ENCODE measurements at regions not wholly inside any gene's neighbourhood (a gene's known extent, or its start where the extent isn't known, plus 50 kb on each side); places are given as distances from the start of the nearest gene placed in this dataset.

DNA sequence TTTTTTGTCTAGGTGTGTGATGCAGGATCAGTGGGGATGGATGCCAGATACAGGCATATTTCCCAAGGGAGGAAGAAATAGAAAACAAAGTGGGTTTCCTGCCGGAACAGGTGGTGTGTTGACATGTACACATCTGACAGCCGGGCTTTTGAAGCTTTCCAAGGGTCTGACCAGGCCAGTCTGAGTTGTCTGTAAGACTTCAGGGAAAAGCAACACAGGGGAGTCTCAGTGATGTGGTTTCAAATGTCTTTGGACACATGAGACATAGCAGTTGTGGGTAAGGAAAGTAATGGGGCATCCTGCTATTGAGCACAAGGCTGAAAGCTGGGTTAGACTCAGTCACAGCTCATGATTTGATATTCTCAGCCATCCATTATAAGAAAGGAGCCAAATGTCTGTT, 274.9 kb downstream of the PIK3R1 start:
- no peak for DNase-seq

DNA sequence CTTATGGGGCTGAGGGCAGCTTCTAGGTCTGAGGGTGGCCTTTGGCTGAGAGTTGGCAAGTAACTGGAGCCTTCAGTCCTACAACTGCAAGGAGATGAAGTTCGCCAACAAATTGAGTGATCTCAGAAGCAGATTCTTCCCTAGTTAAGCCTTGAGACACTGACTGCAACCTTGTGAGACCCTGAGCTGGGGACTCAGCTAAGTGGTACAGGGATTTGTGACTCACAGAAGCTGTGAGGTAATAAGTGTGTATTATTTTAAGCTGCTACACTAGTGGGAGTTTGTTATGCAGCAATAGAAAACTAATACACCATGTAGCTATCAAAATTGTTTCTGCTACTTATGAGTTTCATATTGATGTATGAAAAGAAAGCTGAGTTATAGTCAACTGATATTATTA, 279.2 kb downstream of the PIK3R1 start:
- no peak for DNase-seq

DNA sequence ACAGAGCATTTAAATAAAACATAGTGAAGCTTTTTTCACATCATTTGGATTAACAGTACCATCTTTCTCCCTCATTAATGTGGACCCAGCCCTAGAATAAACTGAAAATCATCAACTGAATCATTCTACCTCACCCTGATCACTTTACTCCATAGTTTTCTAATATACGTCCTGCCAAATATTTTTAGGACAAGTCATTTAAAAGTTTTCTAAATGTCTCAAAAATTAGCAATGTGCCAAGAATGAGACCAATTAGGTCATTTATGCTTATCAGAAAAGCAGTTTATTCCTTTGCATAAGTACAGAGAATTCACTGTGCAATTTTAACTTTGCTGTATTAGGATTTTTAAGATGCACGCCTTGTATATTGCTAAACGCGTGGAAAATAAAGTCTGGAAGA, 284.4 kb downstream of the PIK3R1 start:
- no peak for DNase-seq

- DNase-seq: no peak
These were observed 285.3 kb downstream of the PIK3R1 start for GRCh38 chr5:68500813-68501212.

- no peak for DNase-seq
These were observed 287.0 kb downstream of the PIK3R1 start for GRCh38 chr5:68502531-68502930.

DNA sequence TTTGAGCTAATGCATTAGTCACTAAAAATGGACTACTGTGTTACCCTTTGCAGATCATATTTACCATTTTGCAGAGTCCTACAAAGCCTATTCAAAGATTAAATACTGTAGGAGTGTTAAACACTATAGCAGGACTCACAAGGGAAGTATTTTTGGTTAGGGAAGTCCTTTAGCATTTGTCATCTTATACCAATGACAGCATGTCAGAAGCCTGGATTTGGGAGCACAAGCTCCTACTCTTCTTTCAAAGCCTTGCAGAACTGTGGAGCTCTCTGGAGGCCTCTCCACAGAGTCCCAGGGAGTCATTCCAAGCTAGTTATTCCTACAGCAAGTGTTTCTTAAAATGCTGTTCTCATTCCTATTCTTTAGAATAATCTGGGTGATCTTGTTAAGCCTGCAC, 288.8 kb downstream of the PIK3R1 start:
- no peak for DNase-seq

- DNase-seq: no peak
These were observed 290.6 kb downstream of the PIK3R1 start for GRCh38 chr5:68505917-68506860.

- DNase-seq: no peak
These were observed 300.0 kb downstream of the PIK3R1 start for GRCh38 chr5:68515514-68515913.

DNA sequence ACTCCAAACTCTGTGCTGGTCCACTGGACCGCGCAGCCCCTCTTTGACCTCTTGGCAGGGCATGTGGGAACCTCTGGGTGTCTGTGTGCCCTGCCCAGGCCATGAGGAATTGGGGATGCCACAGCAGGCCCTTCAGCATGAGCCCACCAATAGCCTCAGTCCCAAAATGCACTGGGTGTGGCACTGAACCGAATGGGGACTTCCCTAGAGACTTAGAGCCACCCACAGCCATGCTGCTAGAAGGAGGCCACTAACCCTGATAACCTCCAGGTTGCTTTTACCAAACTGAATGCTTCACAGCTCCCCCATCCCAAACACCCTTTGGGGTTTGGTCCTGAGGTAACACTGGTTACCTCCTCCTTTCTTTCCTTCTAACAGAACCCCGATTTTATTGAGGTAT, 302.7 kb downstream of the PIK3R1 start:
- DNase-seq: no peak

- DNase-seq: no peak
These were observed 303.6 kb downstream of the PIK3R1 start for GRCh38 chr5:68519143-68519542.

GRCh38 chr5:68521776-68522175, 306.2 kb downstream of the PIK3R1 start:
- no peak for DNase-seq

- no peak for DNase-seq
These were observed 307.3 kb downstream of the PIK3R1 start for GRCh38 chr5:68522863-68523262.

- no peak for DNase-seq
These were observed 313.3 kb downstream of the PIK3R1 start for GRCh38 chr5:68528821-68529273.

DNA sequence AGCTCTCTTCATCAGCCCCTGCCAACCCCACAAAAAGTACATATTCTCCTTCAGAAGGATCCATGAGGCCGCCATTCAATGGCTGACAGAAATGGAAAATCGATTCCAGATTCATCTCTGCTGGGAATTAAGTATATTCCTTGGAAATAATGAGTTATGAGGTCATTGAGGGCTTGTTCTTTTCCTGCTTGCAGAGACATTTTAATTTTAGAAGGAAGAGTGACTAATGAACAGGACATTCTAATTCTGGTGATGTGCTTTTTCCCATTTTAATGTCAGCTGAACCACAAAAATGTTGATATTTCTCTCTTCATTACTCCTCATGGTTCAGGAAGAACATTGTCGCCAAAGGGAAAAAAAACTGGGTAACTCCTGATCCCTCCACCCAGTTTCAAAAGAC, 314.0 kb downstream of the PIK3R1 start:
- DNase-seq: no peak

DNA sequence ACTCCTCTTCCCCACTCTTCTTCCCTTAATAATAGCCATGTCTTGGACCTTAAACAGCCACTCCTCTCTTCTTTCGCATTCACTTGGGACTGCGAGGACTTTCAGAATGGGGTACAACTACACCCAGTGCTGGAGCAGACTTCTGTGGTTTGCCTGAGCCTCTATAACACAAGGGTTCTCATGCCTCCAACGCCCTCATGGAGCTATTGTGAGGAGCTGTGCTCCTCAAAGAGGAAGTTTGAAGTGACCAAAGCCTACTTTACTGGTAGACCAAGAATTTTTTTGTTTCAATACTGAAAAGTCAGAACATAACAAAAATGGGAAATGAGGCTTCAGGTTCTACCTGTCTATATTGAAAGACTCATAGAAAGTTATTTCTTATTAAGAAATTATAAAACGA, 316.4 kb downstream of the PIK3R1 start:
- no peak for DNase-seq

DNA sequence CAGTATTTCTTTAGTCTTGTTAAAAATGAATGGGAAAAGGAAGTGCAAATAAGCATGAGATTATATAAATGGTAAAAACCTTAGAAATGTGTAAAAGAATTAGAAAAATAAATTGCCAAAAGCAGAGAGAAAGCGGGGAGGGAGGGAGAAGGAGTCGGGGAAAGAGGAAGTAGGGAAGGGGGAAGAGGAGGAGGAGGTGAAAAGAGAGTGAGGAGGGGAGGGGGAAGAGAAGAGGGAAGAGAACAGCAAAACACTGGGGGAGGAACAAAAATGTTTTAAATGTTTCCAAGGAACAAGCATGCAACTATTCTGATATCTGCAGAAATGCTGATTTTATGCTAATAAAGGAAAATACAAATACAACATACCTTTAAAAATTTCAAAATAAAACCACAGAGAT, 317.5 kb downstream of the PIK3R1 start:
- no peak for DNase-seq

- DNase-seq: no peak
These were observed 318.1 kb downstream of the PIK3R1 start for GRCh38 chr5:68533571-68534084.

DNA sequence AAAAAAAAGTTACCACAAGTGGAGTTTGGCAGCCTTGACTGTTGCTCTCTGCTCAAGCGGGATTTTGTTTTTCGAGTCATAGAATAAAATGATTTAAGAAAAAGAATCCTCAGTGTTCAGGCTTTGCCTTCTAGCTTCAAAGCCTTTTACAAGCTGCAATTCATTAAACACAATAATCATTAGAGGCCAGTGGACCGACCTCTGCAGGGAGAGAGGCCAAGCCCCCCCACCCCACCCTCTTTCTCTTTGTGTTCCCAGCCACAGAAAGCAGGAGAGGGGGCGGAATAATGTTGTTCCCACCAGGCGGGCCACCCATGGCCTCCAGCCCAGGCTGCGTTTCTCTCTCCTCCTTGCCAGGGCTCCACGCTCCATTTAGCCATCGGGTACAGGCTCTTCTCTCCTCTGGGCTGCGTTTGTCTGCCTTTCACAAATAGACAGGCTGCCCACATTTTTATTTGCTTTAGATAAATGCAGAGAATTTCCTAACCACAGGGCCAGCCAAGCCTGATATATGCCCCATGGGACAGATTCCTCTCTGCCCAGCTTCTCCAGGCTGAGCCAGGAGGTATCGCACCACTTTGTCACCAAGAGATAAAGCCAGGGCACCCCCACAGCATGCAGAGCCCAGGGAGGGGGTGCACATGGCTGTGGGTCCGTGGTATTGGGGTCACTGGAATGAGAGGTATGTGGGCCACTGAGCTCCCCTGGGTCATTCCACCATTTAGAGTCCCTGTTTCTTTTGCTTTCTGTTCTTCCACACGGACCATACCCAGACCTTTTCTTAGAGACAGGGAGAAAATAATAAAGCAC, 318.8 kb downstream of the PIK3R1 start:
- DNase-seq: no peak

GRCh38 chr5:68534956-68535520, 319.5 kb downstream of the PIK3R1 start:
- DNase-seq: no peak

DNA sequence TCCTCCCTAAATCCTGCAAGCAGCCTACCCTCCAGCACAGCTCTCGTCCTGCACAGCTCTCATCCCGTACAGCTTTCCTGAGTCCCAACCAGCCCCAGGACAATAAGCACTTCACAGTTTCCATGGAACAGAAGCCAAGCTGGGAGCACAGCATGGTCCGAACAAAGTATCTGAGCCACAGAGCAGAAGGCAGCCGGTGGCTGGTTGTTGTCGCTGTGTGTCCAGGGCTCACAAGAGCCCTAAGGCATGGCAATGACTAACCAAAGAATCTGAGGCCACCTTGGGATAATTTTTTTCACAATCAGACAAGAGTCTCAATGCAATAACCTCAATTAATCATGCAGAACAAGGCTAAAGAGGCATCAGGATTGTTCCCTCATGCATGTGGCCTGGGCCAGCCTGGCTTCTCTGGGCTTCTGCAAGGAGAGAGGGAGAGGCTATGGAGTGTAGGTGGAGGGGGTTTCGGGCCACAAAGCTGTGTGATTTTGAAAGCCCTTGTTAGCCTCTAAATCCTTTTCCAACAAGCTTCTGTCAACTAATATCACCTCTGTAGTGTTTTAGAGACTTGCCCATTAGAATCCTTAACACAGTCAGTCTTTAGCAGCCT, 323.4 kb downstream of the PIK3R1 start:
- DNase-seq: no peak

- no peak for DNase-seq
These were observed 325.4 kb downstream of the PIK3R1 start for GRCh38 chr5:68540798-68541590.

DNA sequence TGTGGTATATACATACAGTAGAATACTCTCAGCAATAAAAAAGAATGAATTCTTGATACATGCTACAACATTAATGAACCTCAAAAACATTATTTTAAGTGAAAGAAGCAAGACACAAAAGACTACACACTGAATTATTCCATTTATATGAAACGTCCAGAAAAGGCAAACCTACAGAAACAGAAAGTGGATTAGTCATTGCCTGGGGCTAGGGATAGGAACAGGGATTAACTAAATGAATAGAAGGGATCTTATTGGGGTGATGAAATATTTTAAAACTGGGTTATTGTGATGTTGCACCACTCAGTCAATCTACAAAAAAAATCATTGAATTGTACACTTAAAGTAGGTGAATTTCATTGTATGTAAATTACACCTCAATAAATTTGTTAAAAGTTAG, 326.7 kb downstream of the PIK3R1 start:
- DNase-seq: no peak
